Neural progenitor cell (in vitro differentiated cells): ENCODE measurements at regions not wholly inside any gene's neighbourhood (a gene's known extent, or its start where the extent isn't known, plus 50 kb on each side); places are given as distances from the start of the nearest gene placed in this dataset.

ENCODE experiments used
- CTCF ChIP-seq: fragments of 200-600 bp; sonication (generic); IDR thresholded peaks from 2 replicates; pipeline ENCODE4 v1.5.1; 2017; ENCODE audit warnings: antibody characterized with exemption, mild to moderate bottlenecking
- EZH2 ChIP-seq: fragments of 200-600 bp; sonication (generic); IDR thresholded peaks from 2 replicates; pipeline ENCODE4 v1.6.1; 2017; ENCODE audit warnings: antibody characterized with exemption, mild to moderate bottlenecking, moderate library complexity
- EZH2phosphoT487 ChIP-seq: fragments of 200-600 bp; sonication (generic); IDR thresholded peaks from 2 replicates; pipeline ENCODE4 v1.6.1; 2017; ENCODE audit warnings: antibody characterized with exemption

GRCh38 chr5:90338712-90339372, 70.7 kb downstream of the CETN3 start:
- TF ChIP-seq CTCF (no peak), EZH2phosphoT487 (no peak), EZH2 (no peak)
